CD8-positive, alpha-beta memory T cell (primary cell): ENCODE measurements at regions not wholly inside any gene's neighbourhood (a gene's known extent, or its start where the extent isn't known, plus 50 kb on each side); places are given as distances from the start of the nearest gene placed in this dataset.
A peak's percentile ranks its signal among the peaks of the same experiment; 100 is the strongest.
"Not testable (repeated sequence)": the region's sequence is repeated elsewhere in the genome, so short reads cannot be mapped to it uniquely, and the experiment has no call there.

ENCODE experiments used
- CTCF ChIA-PET: fragments of 350-600 bp; sonication (Branson Sonifier 250); formaldehyde crosslinking; loops from one replicate; lab custom pipeline; 2021; ENCODE audit warnings: antibody characterized with exemption; lab: Charles Lee
- POLR2A ChIA-PET: fragments of 350-600 bp; sonication (Branson Sonifier 250); formaldehyde crosslinking; loops from one replicate; lab custom pipeline; 2021; ENCODE audit warnings: antibody characterized with exemption; lab: Charles Lee
- DNase-seq, 5 donors: peaks; one replicate each; pipeline versions ENCODE4 v3.0.0 to v3.0.0-alpha.2; 2020 to 2022; ENCODE audit warnings: mixed read lengths in 1 of 5
- H3K27ac ChIP-seq: one replicate; pipeline ENCODE4 v1.7.0; 2013; ENCODE audit warnings: low read depth, mild to moderate bottlenecking, low read length, moderate library complexity
- H3K27me3 ChIP-seq: 2 replicates; pipeline ENCODE4 v1.7.0; 2013; ENCODE audit warnings: low read length, mild to moderate bottlenecking; ENCODE audit not compliant: insufficient read depth, poor library complexity, severe bottlenecking
- H3K36me3 ChIP-seq: 2 replicates; pipeline ENCODE4 v1.7.0; 2013; ENCODE audit warnings: mild to moderate bottlenecking, low read length, moderate library complexity; ENCODE audit not compliant: insufficient read depth
- H3K4me1 ChIP-seq: 2 replicates; pipeline ENCODE4 v1.7.0; 2013; ENCODE audit warnings: mild to moderate bottlenecking, low read length, moderate library complexity; ENCODE audit not compliant: insufficient read depth
- H3K4me3 ChIP-seq: 2 replicates; pipeline ENCODE4 v1.7.0; 2013; ENCODE audit warnings: mild to moderate bottlenecking, low read length
- H3K9me3 ChIP-seq: 2 replicates; pipeline ENCODE4 v1.7.0; 2013; ENCODE audit warnings: mild to moderate bottlenecking, low read length
- H3K27ac Mint-ChIP-seq, 8 donors: one replicate each; pipeline ENCODE4 v1.8.0; 2020 to 2021; ENCODE audit warnings: mixed read lengths in 8 of 8, mild to moderate bottlenecking in 6 of 8, inconsistent platforms in 3 of 8, moderate library complexity in 3 of 8
- H3K27me3 Mint-ChIP-seq, 2 donors: one replicate each; pipeline ENCODE4 v1.8.0; 2020 to 2021; ENCODE audit warnings: mixed read lengths in 2 of 2, mild to moderate bottlenecking in 1 of 2, moderate library complexity in 1 of 2
- H3K36me3 Mint-ChIP-seq, 3 donors: one replicate each; pipeline ENCODE4 v1.8.0; 2020 to 2021; ENCODE audit warnings: mixed read lengths in 3 of 3, inconsistent platforms in 1 of 3, mild to moderate bottlenecking in 1 of 3
- H3K4me1 Mint-ChIP-seq, 3 donors: one replicate each; pipeline ENCODE4 v1.8.0; 2020 to 2021; ENCODE audit warnings: mixed read lengths in 3 of 3, inconsistent platforms in 1 of 3, mild to moderate bottlenecking in 1 of 3
- H3K4me3 Mint-ChIP-seq, 7 donors: one replicate each; pipeline ENCODE4 v1.8.0; 2020 to 2021; ENCODE audit warnings: mixed read lengths in 7 of 7, mild to moderate bottlenecking in 6 of 7, moderate library complexity in 4 of 7, inconsistent platforms in 2 of 7
- H3K9me3 Mint-ChIP-seq, 5 donors: one replicate each; pipeline ENCODE4 v1.8.0; 2020 to 2022; ENCODE audit warnings: mixed read lengths in 5 of 5, mild to moderate bottlenecking in 3 of 5, moderate library complexity in 2 of 5, inconsistent platforms in 1 of 5

DNA sequence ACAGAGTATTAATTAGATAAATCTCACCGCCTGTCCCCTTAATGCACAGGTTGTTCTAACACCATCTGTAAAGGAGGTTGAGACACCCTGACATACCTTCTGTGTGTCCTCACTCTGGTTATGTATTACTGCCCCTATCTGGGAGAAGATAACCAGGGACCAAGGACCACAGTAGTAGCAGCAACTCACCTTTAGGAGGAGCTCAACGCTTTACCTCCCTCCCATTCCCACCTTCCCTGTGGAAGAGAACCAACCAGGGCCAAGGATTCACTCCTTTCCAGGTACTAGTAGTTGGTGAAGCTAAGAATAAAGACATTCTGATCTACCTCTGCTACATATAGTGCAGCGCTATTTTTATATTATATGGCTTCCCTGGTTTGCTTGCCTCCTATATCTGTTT lies 232.6 kb downstream of the MEX3B start:
- ChIA-PET CTCF (no interaction called here), POLR2A (no interaction called here)
- H3K27ac Mint-ChIP-seq = no peak overlapping the region
- peaks cover 1 to 13% of the 10 kb centered on the region in 2 donors for H3K27me3 Mint-ChIP-seq
- Histone ChIP-seq H3K4me3 (no peak overlapping the region), H3K27me3 (no peaks in the 10 kb centered on the region), H3K4me1 (no peaks in the 10 kb centered on the region), H3K36me3 (no peaks in the 10 kb centered on the region), H3K27ac (no peak overlapping the region), H3K9me3 (no peaks in the 10 kb centered on the region)
- peaks cover 0 to 6% (median 0%) of the 10 kb centered on the region in 5 donors for H3K9me3 Mint-ChIP-seq
- no peaks in the 10 kb centered on the region for H3K36me3 Mint-ChIP-seq
- H3K4me1 Mint-ChIP-seq = no peaks in the 10 kb centered on the region
- H3K4me3 Mint-ChIP-seq = no peak overlapping the region
- no peak for DNase-seq

DNA sequence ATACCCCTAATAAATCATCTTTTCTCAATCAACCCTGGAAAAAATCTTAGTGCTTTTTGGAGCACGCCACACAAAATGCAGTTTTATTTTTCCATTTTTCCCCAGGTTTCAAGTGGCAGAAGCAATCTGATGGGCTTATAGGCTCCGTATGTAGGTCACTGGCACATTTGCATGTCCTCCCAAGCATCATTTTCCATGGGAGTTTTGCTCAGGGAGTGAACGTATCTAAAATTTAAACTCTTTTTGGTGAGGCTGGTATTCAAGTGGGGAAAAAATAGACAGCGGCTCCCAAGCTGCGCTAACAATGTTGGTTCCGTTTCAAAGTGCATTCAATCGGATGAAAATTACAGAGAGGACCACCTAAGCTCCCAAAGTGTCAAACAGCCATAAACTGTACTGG lies 233.4 kb downstream of the MEX3B start:
- Histone ChIP-seq H3K9me3 (no peaks in the 10 kb centered on the region), H3K4me1 (no peaks in the 10 kb centered on the region), H3K36me3 (no peaks in the 10 kb centered on the region), H3K4me3 (no peak overlapping the region), H3K27me3 (no peaks in the 10 kb centered on the region), H3K27ac (no peak overlapping the region)
- Mint-ChIP-seq H3K27me3 (peaks cover 1 to 5% of the 10 kb centered on the region in 2 donors), H3K4me1 (no peaks in the 10 kb centered on the region), H3K36me3 (no peaks in the 10 kb centered on the region), H3K4me3 (no peak overlapping the region), H3K9me3 (peaks cover 0 to 6% (median 0%) of the 10 kb centered on the region in 5 donors), H3K27ac (no peak overlapping the region)
- DNase-seq = no peak
- CTCF ChIA-PET = no interaction called here
- POLR2A ChIA-PET = no interaction called here

DNA sequence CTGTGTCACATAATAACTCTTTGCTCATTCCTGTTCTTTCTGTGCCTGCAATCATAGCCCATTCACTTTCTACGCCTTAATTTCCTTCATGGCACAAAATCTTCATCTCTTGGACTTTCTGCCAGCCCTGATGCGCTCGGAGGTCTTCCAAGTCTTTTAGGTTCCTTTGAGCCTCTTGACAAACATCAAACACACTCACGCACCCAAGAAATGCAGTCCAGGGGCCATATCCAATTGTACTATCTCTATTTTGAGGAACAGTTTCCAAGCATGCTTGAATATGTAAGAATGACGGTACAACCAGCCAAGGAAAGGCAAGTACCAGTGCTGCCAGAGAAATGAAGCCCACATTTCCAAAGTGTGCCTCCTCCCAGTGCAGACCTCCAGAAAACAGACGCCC lies 234.1 kb downstream of the MEX3B start:
- Mint-ChIP-seq H3K9me3 (peaks cover 0 to 6% (median 0%) of the 10 kb centered on the region in 5 donors), H3K27ac (no peak overlapping the region), H3K36me3 (no peaks in the 10 kb centered on the region), H3K27me3 (no peaks in the 10 kb centered on the region), H3K4me3 (no peak overlapping the region), H3K4me1 (no peaks in the 10 kb centered on the region)
- no peak for DNase-seq
- Histone ChIP-seq H3K27ac (no peak overlapping the region), H3K27me3 (no peaks in the 10 kb centered on the region), H3K4me1 (no peaks in the 10 kb centered on the region), H3K36me3 (no peaks in the 10 kb centered on the region), H3K4me3 (no peak overlapping the region), H3K9me3 (no peaks in the 10 kb centered on the region)
- ChIA-PET POLR2A (no interaction called here), CTCF (no interaction called here)

DNA sequence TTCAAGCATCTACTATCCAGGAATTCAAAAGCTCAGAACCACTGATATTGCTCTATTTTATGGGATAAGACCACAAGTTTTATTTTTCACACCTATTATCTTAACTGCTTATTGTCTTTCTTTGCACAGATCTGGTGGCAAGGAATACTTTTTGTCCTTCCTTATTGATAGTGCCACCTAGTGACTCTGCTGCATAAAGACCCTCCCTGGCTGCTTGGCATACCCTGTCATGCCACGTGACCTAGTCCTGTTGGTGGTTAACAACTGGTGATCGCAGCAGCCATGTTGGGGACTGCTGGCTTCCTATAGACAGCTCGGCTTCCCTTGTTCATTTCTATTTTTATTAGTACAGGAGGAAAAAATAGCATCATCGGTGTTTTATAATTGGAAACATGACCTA lies 236.3 kb downstream of the MEX3B start:
- Histone ChIP-seq H3K9me3 (no peaks in the 10 kb centered on the region), H3K27me3 (no peaks in the 10 kb centered on the region), H3K36me3 (no peaks in the 10 kb centered on the region), H3K4me1 (no peaks in the 10 kb centered on the region), H3K4me3 (no peak overlapping the region), H3K27ac (no peak overlapping the region)
- Mint-ChIP-seq H3K27me3 (no peaks in the 10 kb centered on the region), H3K4me3 (no peak overlapping the region), H3K36me3 (no peaks in the 10 kb centered on the region), H3K9me3 (peaks cover 0 to 6% (median 0%) of the 10 kb centered on the region in 5 donors), H3K4me1 (no peaks in the 10 kb centered on the region), H3K27ac (no peak overlapping the region)
- POLR2A ChIA-PET = no interaction called here
- no peak for DNase-seq
- CTCF ChIA-PET = no interaction called here

DNA sequence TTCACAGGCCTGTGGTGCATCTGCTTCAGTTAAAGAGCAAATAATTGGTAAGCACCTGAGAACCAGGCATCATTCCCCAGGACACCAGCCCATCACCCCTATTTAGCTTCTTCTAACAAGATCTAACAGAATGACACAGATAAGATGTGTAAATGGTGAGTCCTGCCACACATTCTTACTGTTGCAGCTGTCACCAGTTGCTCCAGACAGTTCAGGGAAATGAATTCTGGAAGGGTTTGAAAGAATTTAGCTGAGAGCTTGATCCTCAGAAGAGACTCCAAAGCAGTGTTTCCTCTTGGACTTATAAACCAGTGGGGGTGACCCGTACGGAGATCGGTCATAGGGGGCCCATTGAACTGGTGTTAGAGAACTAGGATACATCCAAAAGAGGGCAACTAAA lies 238.0 kb downstream of the MEX3B start:
- Mint-ChIP-seq H3K9me3 (peaks cover 0 to 5% (median 0%) of the 10 kb centered on the region in 5 donors), H3K4me3 (no peak overlapping the region), H3K27ac (no peak overlapping the region), H3K4me1 (no peaks in the 10 kb centered on the region), H3K36me3 (no peaks in the 10 kb centered on the region), H3K27me3 (no peaks in the 10 kb centered on the region)
- CTCF ChIA-PET = no interaction called here
- H3K4me1 ChIP-seq = no peaks in the 10 kb centered on the region
- DNase-seq = no peak
- no peak overlapping the region for H3K4me3 ChIP-seq
- POLR2A ChIA-PET = no interaction called here
- H3K36me3 ChIP-seq = no peaks in the 10 kb centered on the region
- no peaks in the 10 kb centered on the region for H3K27me3 ChIP-seq
- no peaks in the 10 kb centered on the region for H3K9me3 ChIP-seq
- no peak overlapping the region for H3K27ac ChIP-seq

DNA sequence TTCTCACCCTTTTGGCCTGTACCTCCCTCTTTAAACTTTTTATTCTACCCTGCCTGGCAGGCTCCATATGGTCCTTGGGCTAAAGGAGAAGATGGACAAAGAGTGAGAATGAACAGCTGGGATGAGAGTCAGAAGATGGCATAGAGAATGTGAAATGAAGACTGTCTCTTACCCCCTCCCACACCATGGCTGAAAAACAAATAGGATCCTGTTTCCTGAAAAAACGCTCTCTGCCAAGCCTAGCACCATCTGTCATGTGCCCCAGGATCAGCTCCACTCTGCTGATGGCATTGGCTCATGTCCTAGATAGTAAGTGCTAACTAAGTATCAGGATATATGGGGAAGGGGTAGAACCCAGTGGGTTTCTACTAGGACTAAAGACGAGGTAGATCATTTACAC lies 238.6 kb downstream of the MEX3B start:
- Histone ChIP-seq H3K27me3 (no peaks in the 10 kb centered on the region), H3K36me3 (no peaks in the 10 kb centered on the region), H3K27ac (no peak overlapping the region), H3K4me1 (no peaks in the 10 kb centered on the region), H3K9me3 (no peaks in the 10 kb centered on the region), H3K4me3 (no peak overlapping the region)
- H3K4me3 Mint-ChIP-seq = no peak overlapping the region
- no peak overlapping the region for H3K27ac Mint-ChIP-seq
- ChIA-PET POLR2A (no interaction called here), CTCF (no interaction called here)
- H3K9me3 Mint-ChIP-seq = peaks cover 0 to 5% (median 0%) of the 10 kb centered on the region in 5 donors
- H3K4me1 Mint-ChIP-seq = no peaks in the 10 kb centered on the region
- H3K27me3 Mint-ChIP-seq = no peaks in the 10 kb centered on the region
- no peak for DNase-seq
- H3K36me3 Mint-ChIP-seq = no peaks in the 10 kb centered on the region

DNA sequence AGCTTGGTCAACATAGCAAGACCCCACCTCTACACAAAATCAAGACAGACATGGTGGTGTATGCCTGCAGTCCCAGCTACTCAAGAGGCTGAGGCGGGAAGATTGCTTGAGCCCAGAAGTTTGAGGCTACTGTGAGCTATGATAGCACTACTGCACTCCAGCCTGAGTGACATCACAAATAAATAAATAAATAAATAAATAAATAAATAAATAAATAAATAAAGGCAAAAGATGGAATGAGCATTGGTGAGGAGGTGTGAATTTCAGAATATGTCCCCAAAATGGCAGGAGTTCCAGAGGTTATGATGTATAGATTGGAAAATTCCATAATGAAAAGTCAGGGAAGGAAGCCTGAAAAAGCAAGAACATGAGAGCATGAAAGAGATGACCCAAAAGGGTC lies 249.9 kb downstream of the MEX3B start:
- no peaks in the 10 kb centered on the region for H3K27me3 ChIP-seq
- no peak overlapping the region for H3K4me3 Mint-ChIP-seq
- no peak overlapping the region for H3K27ac Mint-ChIP-seq
- no peaks in the 10 kb centered on the region for H3K36me3 ChIP-seq
- no peaks in the 10 kb centered on the region for H3K4me1 ChIP-seq
- H3K27ac ChIP-seq = no peak overlapping the region
- H3K9me3 ChIP-seq = no peaks in the 10 kb centered on the region
- H3K4me1 Mint-ChIP-seq = no peaks in the 10 kb centered on the region
- no peak for DNase-seq
- POLR2A ChIA-PET = no interaction called here
- CTCF ChIA-PET = interaction anchor here (0.6 kb wide), 1 partner anchor 632 kb away, joined by 3 read pairs; no protein-coding TSS in a partner anchor
- H3K27me3 Mint-ChIP-seq = no peaks in the 10 kb centered on the region
- no peaks in the 10 kb centered on the region for H3K36me3 Mint-ChIP-seq
- no peak overlapping the region for H3K4me3 ChIP-seq
- H3K9me3 Mint-ChIP-seq = peaks cover 0 to 4% (median 0%) of the 10 kb centered on the region in 5 donors

DNA sequence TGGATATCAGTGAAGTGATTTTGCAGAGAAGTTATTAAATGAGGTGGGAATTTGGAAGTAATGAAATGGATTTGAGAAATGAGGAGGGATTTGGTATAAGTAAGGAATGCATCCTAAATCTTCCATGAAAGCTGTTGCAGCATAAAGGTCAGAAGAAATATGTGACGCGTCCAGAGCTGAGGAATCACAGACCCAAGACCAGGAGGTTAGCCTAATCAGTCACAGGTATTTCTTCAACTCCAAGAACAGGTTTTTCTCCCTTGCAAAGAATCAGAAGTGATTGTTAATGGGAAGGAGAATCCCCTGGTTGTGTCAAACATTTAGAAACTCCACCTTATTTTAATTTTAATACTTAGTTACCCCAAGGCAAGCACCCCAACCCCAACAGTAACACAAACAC lies 253.2 kb downstream of the MEX3B start:
- H3K9me3 Mint-ChIP-seq = peaks cover 0 to 4% (median 0%) of the 10 kb centered on the region in 5 donors
- Histone ChIP-seq H3K27me3 (no peaks in the 10 kb centered on the region), H3K4me1 (no peaks in the 10 kb centered on the region), H3K27ac (no peak overlapping the region), H3K36me3 (no peaks in the 10 kb centered on the region), H3K9me3 (no peaks in the 10 kb centered on the region), H3K4me3 (no peak overlapping the region)
- H3K36me3 Mint-ChIP-seq = no peaks in the 10 kb centered on the region
- no peak overlapping the region for H3K4me3 Mint-ChIP-seq
- no peak for DNase-seq
- ChIA-PET POLR2A (interaction anchor here (0.7 kb wide), 1 partner anchor 16 kb away, joined by 3 read pairs; no protein-coding TSS in a partner anchor), CTCF (no interaction called here)
- H3K4me1 Mint-ChIP-seq = no peaks in the 10 kb centered on the region
- H3K27me3 Mint-ChIP-seq = peaks cover 0 to 3% of the 10 kb centered on the region in 2 donors
- no peak overlapping the region for H3K27ac Mint-ChIP-seq

DNA sequence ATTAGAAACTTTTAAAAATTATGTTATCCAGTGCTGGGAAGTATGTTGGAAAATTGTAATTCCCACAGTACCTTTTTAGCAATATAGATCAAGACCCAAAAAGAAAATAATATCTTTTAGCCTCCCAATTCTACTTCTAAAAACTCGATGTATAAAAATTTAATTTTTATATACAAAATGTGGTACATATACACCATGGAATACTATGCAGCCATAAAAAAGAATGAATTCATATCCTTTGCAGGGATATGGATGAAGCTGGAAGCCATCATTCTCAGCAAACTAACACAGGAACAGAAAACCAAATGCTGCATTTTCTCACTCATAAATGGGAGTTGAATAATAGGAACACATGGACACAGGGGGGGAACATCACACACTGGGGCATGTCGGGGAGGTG lies 254.5 kb downstream of the MEX3B start:
- POLR2A ChIA-PET, H3K27me3 Mint-ChIP-seq, DNase-seq, H3K36me3 ChIP-seq, H3K4me1 ChIP-seq, H3K36me3 Mint-ChIP-seq, H3K4me1 Mint-ChIP-seq, H3K27me3 ChIP-seq, H3K9me3 ChIP-seq, H3K4me3 Mint-ChIP-seq, H3K27ac ChIP-seq, H3K4me3 ChIP-seq, H3K9me3 Mint-ChIP-seq, CTCF ChIA-PET: not testable (repeated sequence)
- H3K27ac Mint-ChIP-seq = peak overlapping the region in 1 of 8 donors; percentile 42
